ENCODE measurements at regions not wholly inside any gene's neighbourhood (a gene's known extent, or its start where the extent isn't known, plus 50 kb on each side); places are given as distances from the start of the nearest gene placed in this dataset.
A peak's percentile ranks its signal among the peaks of the same experiment; 100 is the strongest.

DNA sequence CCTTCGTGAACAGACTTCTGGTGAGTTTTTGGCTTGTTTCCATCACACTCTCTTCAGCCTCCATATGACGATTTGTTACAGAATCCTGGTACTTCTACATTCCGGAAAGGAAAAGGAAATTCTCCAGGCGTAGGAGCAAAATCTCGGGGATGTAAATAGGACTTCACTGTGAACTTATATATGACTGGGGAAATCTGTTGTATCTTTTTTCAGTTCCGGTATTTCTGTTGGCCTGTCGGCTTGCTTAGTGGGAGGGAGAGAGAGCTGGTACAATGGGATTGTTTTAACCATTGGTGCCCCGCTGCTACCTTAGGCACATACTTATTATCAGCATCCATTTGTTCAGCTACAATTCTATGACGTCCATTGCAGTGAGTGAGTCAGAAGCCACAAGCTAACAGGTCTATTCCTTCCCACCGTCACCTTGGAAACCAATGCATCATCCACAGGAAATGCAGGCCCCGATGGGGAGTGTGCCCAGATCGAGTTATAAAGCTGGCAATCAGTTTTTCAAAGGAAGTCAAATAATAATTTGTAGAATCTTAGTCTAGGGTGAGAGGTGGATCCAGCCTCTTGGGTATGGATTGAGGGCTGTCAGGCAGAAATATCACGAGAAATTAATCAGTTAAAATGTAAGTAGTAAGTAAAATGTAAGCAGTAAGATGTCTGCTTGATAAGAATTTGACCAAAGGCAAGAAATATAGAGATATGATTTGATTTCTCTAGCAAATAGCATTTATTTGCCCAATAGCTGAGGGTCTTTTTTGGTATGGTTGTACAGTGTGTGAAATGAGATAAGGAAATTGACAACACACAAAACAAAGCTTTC lies 92.0 kb upstream of the MKLN1 start:
- DNase-seq, result peak in 34 of 58 donors; percentile 1 to 73 (median 31)

DNA sequence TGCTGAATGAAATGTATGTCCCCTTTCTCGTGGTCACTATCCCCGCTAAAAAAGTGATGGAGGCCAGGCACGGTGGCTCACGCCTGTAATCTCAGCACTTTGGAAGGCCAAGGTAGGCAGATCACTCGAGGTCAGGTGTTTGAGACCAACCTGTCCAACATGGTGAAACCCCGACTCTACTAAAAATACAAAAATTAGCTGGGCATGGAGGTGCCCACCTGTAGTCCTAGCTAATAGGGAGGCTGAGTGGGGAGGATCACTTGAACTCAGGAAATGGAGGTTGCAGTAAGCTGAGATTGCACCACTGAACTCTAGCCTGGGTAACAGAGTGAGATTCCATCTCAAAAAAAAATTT lies 91.4 kb upstream of the MKLN1 start:
- no peak for DNase-seq

DNA sequence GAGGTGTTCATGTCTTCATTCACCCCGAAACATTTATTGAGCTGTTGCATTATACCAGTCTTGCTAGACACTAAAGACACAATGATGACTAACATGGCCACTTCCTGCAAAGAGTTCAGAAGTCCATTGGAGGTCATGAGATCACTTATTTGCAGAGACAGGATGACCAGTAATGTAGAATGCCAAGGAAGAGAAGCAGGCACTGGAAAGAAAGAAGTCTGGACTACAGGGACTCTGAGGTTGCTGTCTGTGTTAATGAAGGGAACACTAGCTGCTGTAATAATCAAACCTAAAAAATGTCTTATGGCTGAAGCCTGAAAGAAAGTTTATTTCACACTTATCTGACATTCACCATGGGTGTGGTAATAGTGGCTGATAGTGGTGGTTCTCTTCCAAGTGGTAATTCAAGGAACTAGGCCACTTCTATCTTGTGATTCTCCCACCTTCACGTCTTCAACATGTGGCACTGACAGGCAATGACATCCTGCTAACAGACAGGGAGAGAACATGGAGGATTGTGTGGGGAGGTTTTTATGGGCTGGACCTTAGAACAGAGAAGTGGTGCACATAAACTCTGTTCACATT lies 89.2 kb upstream of the MKLN1 start:
- no peak for DNase-seq

DNA sequence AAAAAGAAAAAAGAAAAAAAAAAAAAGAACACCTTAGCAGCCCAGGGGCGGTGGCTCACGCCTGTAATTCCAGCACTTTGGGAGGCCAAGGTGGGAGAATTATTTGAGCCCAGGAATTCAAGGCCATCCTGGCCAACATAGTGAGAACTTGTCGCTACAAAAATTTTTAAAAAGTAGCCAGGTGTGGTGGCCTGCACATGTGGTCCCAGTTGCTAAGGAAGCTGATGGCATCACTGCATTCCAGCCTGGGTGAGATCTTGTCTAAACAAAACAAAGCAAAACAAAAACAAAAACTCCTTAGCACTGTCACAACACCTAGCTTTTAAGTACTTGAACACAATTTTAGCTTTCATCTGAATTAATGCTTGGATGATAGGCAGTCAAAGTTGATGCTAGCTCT lies 86.3 kb upstream of the MKLN1 start:
- DNase-seq, result no peak

DNA sequence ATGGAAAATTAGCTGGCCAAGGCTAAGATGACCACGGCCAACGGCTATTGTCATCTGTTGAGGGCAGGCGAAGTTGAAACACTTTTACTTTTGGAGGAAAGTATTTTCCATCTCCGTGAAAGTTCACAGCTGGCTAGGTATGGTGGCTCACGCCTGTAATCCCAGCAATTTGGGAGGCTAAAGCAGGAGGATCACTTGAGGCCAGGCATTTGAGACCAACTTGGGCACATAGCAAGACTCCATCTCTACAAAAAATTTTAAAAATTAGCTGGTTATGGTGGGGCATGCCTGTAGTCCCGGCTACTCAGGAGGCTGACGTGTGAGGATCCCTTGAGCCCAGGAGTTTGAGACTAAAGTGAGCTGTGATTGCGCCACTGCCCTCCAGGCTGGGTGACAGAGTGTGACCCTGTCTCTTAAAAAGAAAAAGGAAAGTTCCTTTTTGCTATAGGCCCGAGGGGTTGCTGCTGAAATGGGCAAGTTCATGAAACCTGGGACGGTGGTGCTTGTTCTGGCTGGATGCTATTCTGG lies 85.5 kb upstream of the MKLN1 start:
- DNase-seq, result no peak

DNA sequence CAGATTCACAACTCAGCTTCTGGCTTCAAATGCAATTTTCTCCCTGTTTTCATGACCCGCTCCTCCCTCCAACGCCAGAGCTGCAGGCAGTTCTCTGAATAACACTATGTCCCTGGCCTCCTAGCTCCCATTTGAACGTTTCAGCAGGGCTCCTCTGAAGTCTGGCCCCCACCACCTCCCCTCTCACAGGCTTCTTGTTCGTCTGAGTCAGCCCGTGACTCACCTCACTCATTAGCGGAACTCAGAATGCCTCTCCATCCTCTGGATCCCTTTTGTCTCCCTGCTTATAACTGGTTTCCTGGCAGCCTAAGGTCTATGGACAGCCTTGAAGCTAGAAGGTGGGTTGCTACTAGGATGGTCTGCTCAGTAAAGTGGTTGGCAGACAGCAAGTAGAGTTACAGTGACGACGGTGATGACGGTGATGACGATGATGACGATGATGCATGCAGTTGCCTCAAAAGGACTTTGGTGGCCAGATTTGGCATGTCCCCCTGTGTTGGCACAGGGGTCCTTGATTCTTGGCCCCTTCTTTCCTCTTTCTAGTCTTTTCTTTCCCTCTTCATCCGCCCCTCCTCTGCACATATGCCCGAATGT lies 83.3 kb upstream of the MKLN1 start:
- peak in 10 of 58 donors; percentile 2 to 63 (median 29) for DNase-seq

DNA sequence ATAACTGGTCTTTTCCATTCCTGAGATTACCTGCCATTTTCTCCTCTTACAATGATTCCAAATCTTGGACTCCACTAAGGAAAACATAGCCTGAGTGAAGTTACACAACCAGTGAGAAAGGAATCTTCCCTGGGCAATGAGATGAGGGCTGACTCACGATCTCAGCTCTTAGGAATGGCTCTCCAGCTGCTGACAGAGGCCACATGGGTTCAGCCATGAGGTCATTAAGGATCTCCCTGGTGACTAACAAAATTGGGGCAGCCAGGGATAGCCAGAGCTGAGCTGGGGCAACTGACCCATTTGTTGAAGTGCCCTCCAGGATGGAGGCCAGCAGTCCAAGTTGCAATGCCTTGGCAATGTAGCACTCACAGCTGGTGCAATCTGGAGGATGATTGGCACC lies 78.7 kb upstream of the MKLN1 start:
- peak in 3 of 58 donors; percentile 32 to 55 (median 34) for DNase-seq

DNA sequence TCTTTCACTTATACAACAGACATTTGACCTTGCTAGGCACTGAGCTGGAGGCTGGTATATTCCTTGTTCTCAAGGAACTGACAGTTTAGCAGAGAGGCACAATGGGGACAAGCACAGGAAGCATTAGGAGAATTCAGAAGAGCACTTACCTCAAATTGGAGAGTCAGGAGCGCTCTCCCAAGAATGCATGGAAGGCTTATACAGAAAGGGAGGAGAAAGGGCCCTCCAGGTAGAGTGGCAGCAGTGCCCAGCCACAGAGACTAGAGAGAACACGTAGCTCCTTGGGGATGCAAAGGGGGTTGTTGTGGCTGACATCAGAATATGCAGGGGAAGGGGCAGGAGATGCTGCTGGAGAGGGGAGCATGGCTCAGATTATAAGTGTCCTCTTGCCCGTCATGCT lies 78.2 kb upstream of the MKLN1 start:
- DNase-seq, result no peak

DNA sequence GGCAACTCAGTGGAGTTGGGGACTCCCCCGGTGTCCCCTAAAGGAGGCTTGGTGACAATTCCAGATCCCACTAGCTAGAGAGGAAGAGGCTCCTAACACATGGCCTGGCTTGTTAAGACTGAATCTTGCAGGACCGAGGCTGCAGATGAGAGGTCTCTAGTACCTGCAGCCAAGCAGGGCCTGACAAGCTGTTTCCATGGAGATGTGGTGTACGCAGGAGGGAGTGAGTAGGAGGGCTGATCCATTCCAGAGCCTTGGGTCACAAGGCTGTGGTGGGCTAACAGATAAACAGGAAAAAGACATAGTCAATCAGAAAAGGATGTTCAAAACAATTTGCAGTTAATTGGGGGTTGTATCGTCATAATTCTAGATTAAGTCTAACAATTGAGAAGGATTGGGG lies 77.3 kb upstream of the MKLN1 start:
- DNase-seq, result no peak

DNA sequence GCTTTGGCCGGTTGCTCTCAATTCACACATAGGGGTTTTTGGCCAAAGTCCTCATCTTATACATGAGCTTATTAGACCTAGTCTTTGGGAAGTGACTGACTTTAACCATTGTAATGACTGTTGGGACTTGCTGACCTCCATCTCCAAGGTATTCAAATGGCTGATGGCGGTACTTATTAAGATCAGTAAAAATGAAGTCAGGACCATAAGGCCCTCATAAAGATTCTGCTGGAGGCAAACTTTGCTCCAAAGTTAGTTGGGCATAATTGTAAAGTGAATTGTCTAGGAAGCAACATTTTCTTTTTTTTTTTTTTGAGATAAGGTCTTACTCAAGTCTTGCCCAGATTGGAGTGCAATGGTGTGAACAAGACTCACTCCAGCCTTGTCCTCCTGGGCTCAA lies 76.3 kb upstream of the MKLN1 start:
- no peak for DNase-seq

DNA sequence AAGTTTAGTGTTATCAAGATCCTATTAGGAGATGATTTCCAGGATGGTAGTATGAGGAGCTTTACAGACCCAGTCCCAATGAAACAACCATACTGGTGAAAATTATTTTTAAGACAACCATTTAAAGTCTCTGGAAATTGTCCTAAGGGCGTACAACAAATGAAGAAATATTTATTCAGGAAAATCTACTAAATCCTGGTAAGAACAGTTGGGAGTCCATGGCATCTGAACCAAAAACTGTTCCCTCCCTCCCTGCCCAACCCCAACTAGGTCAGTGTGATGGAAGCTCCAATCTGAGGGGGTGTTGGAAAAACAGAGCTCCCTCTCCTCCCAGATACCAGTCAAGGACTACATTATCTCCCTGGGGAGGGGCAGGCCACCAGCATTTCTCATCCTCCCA lies 74.7 kb upstream of the MKLN1 start:
- DNase-seq, result no peak

DNA sequence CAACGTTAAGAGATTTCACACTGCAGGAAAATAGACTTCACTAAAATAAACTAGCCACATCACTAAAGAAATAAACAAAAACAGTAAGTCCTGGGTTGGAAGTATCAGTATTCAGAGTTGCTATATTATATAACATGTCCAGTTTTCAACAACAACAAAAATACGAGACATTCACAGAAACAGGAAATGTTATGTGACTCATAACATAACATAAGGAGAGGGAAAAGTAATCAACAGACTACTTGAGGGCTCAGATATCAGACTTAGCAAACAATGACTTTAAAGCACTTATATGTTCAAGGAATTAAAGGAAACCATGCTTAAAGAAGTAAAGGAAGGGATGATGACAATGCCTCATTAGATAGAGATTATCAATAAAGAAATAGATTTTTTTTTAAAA lies 73.5 kb upstream of the MKLN1 start:
- DNase-seq, result no peak

DNA sequence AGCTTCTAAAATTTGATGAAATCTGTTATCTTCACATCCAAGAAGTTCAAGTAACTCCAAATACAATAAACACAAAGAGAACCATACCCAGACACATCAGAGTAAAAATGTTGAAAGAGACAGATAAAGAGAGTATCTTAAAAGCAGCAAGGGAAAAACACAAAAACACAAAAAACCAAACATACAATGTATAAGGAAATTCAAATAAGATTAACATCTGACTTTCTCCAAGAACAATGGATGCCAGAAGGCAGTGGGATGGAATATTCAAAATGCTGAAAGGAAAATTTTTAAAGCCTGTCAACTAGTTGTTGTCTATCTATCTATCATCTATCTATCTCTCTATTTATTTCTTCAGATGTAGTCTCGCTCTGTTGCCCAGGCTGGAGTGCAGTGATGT lies 72.4 kb upstream of the MKLN1 start:
- DNase-seq, result no peak

DNA sequence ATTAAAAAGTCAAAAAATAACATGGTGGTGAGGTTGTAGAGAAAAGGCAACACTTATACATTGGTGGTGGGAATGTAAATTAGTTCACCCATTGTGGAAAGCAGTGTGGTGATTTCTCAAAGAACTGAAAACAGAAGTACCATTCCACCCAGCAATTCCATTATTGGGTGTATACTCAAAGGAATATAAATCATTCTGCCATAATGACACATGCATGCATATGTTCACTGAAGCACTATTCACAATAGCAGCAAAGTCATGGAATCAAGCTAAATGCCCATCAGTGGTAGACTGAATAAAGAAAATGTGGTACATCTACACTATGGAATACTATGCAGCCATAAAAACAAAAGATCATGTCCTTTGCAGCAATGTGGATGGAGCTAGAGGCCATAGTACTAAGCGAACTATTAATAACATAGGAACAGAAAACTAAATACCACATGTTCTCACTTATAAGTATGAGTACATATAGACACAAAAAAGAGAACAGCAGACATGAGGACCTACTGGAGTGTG lies 66.1 kb upstream of the MKLN1 start:
- DNase-seq, result no peak

DNA sequence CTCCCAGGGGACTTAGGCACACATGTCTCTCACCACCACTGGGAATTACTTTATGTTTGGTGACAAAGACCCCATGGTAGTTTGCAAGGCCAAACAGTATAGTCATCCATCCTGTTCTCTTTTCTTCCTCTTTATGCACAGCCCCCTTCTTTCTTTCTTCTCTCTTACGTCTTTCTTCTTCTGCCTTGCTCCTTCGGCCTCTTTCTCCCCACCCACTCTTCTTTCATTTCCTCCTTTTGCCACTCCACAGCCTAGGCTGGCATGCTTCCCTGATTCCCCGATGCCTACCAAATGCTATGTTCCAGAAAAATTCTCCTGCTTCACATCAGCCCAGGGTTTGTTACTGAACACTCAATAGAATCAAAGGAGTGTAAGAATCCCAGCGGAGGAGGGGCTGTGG lies 62.4 kb upstream of the MKLN1 start:
- DNase-seq, result peak in 19 of 58 donors; percentile 2 to 47 (median 12)

DNA sequence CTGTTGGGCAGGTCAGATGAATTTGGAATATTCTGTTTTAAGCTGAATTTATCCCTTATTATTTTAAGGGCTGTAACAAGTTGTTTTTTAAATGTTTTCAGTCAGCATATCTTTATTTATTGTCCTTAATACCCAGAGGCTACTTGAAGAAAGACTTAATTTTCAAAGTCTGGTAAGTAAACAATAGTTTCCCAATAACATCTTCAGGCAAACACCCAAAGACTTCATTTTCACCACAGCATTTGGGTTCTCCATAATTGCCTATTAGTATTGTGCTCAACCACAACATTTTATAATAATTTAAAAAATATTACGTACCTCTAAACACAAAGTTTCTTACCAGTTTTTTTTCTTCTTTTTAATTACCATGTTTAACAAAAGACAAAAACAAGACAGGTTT lies 60.0 kb upstream of the MKLN1 start:
- no peak for DNase-seq

DNA sequence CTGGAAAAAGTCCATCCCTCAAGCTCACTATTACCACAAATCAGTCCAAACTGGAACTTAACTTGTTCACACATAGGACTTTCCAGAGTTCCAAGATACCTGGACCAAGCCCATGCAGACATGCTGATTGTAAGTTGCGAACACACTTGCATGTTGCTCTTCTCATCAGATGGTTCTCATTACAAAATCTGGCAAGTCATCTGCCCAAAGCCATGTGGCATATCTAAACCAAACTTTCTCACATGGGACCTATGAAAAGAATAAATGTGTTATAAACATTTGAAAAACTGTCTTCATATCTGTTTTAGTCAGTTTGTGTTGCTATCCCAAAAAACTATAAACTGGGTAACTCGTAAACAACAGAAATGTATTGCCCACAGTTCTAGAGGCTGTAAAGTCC lies 58.8 kb upstream of the MKLN1 start:
- no peak for DNase-seq

DNA sequence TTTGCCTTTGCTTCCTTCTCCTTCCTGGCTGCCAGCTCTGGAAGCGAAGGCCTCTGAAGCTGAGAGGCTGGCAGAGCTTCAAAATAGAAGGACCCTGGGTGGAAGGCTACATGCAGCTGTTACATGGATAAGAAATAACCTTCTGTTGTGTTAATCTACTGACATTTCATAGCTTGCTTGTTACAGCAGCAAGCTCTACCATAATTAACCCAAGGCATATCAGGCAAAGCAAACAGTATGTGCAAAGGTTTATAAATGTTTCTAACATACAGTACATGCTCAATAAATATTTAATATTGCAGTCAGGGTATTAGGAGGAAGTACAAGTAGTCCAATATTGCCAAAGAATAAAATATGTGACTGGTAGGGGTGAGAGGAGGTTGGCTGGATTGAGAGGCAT lies 55.6 kb upstream of the MKLN1 start:
- no peak for DNase-seq

DNA sequence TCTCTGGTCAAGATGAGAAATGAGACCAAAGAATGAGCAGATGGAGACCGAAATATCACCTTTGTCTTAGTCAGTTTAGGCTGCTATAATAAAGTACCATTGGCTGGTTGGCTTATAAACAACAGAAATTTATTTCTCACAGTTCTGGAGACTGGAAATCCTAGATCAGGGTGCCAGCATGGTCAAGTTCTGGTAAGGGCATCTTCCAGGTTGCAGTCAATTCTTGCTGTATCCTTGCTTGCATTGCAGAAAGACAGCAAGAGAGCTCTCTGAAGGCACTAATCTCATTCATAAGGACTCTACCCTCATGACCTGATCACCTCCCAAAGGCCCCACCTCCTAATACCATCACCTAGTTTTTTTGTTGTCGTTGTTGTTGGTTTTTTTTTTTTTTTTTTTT lies 52.7 kb upstream of the MKLN1 start:
- no peak for DNase-seq

DNA sequence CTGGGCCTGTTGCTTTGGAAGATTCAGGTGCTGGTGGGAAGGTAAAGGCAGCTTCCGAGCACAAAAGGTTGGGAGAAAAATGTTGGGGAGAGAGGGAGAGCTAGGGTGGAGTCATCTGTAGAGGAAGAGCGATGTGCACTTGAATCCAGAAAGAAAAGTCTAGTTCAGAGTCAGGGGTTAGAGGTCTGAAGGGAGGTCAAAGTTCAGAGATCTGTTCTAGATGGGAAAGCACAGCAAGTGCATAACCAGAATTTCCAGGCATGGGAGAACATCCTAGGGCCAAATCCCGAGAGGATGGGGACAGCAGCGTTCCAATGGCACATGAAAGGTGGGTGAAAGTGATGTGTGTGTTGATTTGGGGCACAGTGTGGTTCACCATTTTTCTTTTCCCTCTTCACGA lies 51.5 kb upstream of the MKLN1 start:
- DNase-seq, result no peak

DNA sequence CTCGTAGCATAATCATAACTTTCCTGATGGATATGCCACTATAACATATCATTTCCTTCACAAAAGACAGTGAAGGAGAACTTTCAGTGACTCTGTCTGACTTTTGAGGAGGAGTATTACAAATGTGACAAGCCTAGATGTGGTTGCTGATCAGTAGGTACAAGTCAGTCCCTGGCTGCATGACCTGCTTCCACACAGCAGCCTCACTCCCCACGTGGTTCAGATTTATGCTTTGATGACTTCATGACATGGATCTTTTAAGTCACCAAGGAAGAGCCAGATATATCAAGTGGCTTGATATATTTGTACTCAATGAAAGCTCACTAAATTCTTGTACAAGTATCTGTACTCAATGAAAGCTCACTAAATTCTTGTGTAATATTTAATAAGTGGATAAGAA lies 50.9 kb upstream of the MKLN1 start:
- no peak for DNase-seq

Measured in anterior cingulate cortex (tissue), 58 donors.